GM23338 (cell line): ENCODE measurements at regions not wholly inside any gene's neighbourhood (a gene's known extent, or its start where the extent isn't known, plus 50 kb on each side); places are given as distances from the start of the nearest gene placed in this dataset.

Experiments
- ATAC-seq: fragments of 200-7000 bp; cut with Tn5 transposase; 3 replicates; pipeline ENCODE4 v1.9.1; 2020
- DNase-seq: peaks from one replicate; pipeline ENCODE4 v3.0.0-alpha.2; 2015; ENCODE audit warnings: low spot score
- H2AFZ ChIP-seq: fragments of 200-600 bp; sonication (generic); 2 replicates; pipeline ENCODE4 v1.8.0; 2016; ENCODE audit warnings: antibody characterized with exemption, mild to moderate bottlenecking, moderate library complexity
- H3F3A ChIP-seq: fragments of 200-600 bp; sonication (generic); replicated peaks from 2 replicates; pipeline ENCODE4 v1.8.0; 2017; ENCODE audit warnings: antibody characterized with exemption, mixed run types, low read depth
- H3K27ac ChIP-seq: fragments of 200-600 bp; sonication (generic); 2 replicates; pipeline ENCODE4 v1.6.1; 2016; ENCODE audit warnings: low read depth
- H3K27me3 ChIP-seq: fragments of 200-600 bp; sonication (generic); 2 replicates; pipeline ENCODE4 v1.8.0; 2016; ENCODE audit warnings: mild to moderate bottlenecking, mixed run types, moderate library complexity; ENCODE audit not compliant: insufficient read depth
- H3K36me3 ChIP-seq: fragments of 200-600 bp; sonication (generic); 2 replicates; pipeline ENCODE4 v1.8.0; 2016; ENCODE audit warnings: mild to moderate bottlenecking; ENCODE audit not compliant: insufficient read depth
- H3K4me1 ChIP-seq: fragments of 200-600 bp; sonication (generic); 2 replicates; pipeline ENCODE4 v1.8.0; 2016; ENCODE audit warnings: mild to moderate bottlenecking, moderate library complexity; ENCODE audit not compliant: insufficient read depth
- H3K4me2 ChIP-seq: fragments of 200-600 bp; sonication (generic); 2 replicates; pipeline ENCODE4 v1.7.1; 2017; ENCODE audit warnings: mixed run types
- H3K4me3 ChIP-seq: fragments of 200-600 bp; sonication (generic); 2 replicates; pipeline ENCODE4 v1.6.1; 2016; ENCODE audit warnings: mixed run types
- H3K79me2 ChIP-seq: fragments of 200-600 bp; sonication (generic); replicated peaks from 2 replicates; pipeline ENCODE4 v1.8.0; 2017; ENCODE audit warnings: mild to moderate bottlenecking; ENCODE audit not compliant: insufficient read depth
- H3K9me2 ChIP-seq: fragments of 200-600 bp; sonication (generic); 2 replicates; pipeline ENCODE4 v1.8.0; 2017; ENCODE audit not compliant: insufficient read depth
- H4K20me1 ChIP-seq: fragments of 200-600 bp; sonication (generic); replicated peaks from 2 replicates; pipeline ENCODE4 v1.8.0; 2017; ENCODE audit warnings: mild to moderate bottlenecking; ENCODE audit not compliant: insufficient read depth
- H3K27ac Mint-ChIP-seq: 2 replicates; pipeline ENCODE4 v1.8.0; 2020; ENCODE audit warnings: inconsistent platforms, mild to moderate bottlenecking, moderate library complexity, mixed read lengths
- H3K27me3 Mint-ChIP-seq: 3 replicates; pipeline ENCODE4 v1.8.0; 2022; ENCODE audit warnings: low read depth, mild to moderate bottlenecking, moderate library complexity, mixed read lengths, inconsistent platforms; ENCODE audit not compliant: insufficient read depth, poor library complexity
- H3K36me3 Mint-ChIP-seq: 3 replicates; pipeline ENCODE4 v1.8.0; 2021; ENCODE audit warnings: low read depth, mild to moderate bottlenecking, inconsistent platforms, moderate library complexity, mixed read lengths
- H3K4me1 Mint-ChIP-seq: 3 replicates; pipeline ENCODE4 v1.8.0; 2020; ENCODE audit warnings: mild to moderate bottlenecking, inconsistent platforms, mixed read lengths
- H3K4me3 Mint-ChIP-seq: 3 replicates; pipeline ENCODE4 v1.8.0; 2021; ENCODE audit warnings: moderate library complexity, mild to moderate bottlenecking, inconsistent platforms, mixed read lengths
- H3K9me3 Mint-ChIP-seq: 3 replicates; pipeline ENCODE4 v1.8.0; 2020; ENCODE audit warnings: moderate library complexity, mild to moderate bottlenecking, inconsistent platforms, mixed read lengths
- CTCF ChIP-seq, 2 experiments: fragments of 200-600 bp in 1 of 2; sonication (generic) in 1 of 2; conservative IDR thresholded peaks; 2 replicates each; pipeline versions ENCODE4 v1.5.1 to v1.6.1; 2016 to 2017; ENCODE audit warnings: antibody characterized with exemption in 2 of 2, low read depth in 2 of 2, mild to moderate bottlenecking in 2 of 2, moderate library complexity in 1 of 2
- EZH2 ChIP-seq: fragments of 200-600 bp; sonication (generic); IDR thresholded peaks from one replicate; pipeline ENCODE4 v1.8.0; 2017; ENCODE audit warnings: antibody characterized with exemption, mild to moderate bottlenecking, low read depth; ENCODE audit not compliant: unreplicated experiment
- JUNB ChIP-seq: IDR thresholded peaks from one replicate; pipeline ENCODE4 v1.6.1; 2016; ENCODE audit warnings: antibody characterized with exemption; ENCODE audit not compliant: unreplicated experiment
- POLR2AphosphoS5 ChIP-seq: IDR thresholded peaks from 2 replicates; pipeline ENCODE4 v1.6.1; 2016; ENCODE audit warnings: antibody characterized with exemption, low read depth
- ZNF114 ChIP-seq: fragments of 250-450 bp; sonication (Bioruptor Pico); IDR thresholded peaks from 2 replicates; pipeline ENCODE4 v1.5.0; 2020; ENCODE audit warnings: mild to moderate bottlenecking, moderate library complexity
- ZNF462 ChIP-seq: fragments of 250-450 bp; sonication (Bioruptor Pico); IDR thresholded peaks from 2 replicates; pipeline ENCODE4 v1.5.0; 2020; ENCODE audit warnings: mild to moderate bottlenecking, moderate library complexity

- no peak for TF ChIP-seq ZNF462 (CRISPR knock-in tag)
These were observed 171.4 kb upstream of the TFAP2D start (continued) for GRCh38 chr6:50541941-50542340.

GRCh38 chr6:50543666-50544065 is 169.7 kb upstream of the TFAP2D start:
- no peaks in the 10 kb centered on the region for H3K9me3 Mint-ChIP-seq
- Histone ChIP-seq H3K4me2 (no peak overlapping the region), H2AFZ (peak overlapping the region; percentile 67; the same call in 1 of the 2 replicates), H3K9me2 (no peaks in the 10 kb centered on the region), H3K27ac (no peak overlapping the region), H4K20me1 (no peaks in the 10 kb centered on the region), H3K79me2 (no peaks in the 10 kb centered on the region), H3K4me3 (no peak overlapping the region), H3K36me3 (no peaks in the 10 kb centered on the region), H3K4me1 (no peaks in the 10 kb centered on the region), H3K27me3 (no peaks in the 10 kb centered on the region), H3F3A (no peaks in the 10 kb centered on the region)
- H3K36me3 Mint-ChIP-seq = no peaks in the 10 kb centered on the region
- no peak overlapping the region for H3K27ac Mint-ChIP-seq
- H3K4me1 Mint-ChIP-seq = peaks cover 7% of the 10 kb centered on the region; the same call in 2 of the 3 replicates
- ATAC-seq (no peak), DNase-seq (no peak)
- H3K27me3 Mint-ChIP-seq = no peaks in the 10 kb centered on the region
- H3K4me3 Mint-ChIP-seq = no peak overlapping the region
- TF ChIP-seq JUNB = no peak
- no peak for TF ChIP-seq EZH2
- no peak for TF ChIP-seq ZNF114 (CRISPR knock-in tag)
- no peak for TF ChIP-seq POLR2AphosphoS5
- no peak for TF ChIP-seq CTCF (conservative IDR thresholded peaks at IDR 0.05; ENCODE audit: low read depth in 2 of 2)
- no peak for TF ChIP-seq ZNF462 (CRISPR knock-in tag)
